T47D (cell line): ENCODE measurements at regions not wholly inside any gene's neighbourhood (a gene's known extent, or its start where the extent isn't known, plus 50 kb on each side); places are given as distances from the start of the nearest gene placed in this dataset.
"Not testable (repeated sequence)": the region's sequence is repeated elsewhere in the genome, so short reads cannot be mapped to it uniquely, and the experiment has no call there.

Source experiments
- DNase-seq, 2 experiments: peaks; one replicate each; pipeline versions ENCODE4 v3.0.0 to v3.0.0-alpha.2; 2011 to 2012; ENCODE audit warnings: low read depth in 1 of 2, low spot score in 1 of 2
- JUND ChIP-seq: IDR thresholded peaks from 2 replicates; pipeline ENCODE4 v1.6.1; 2012; ENCODE audit warnings: low read depth
- in situ Hi-C: cut with HindIII; loops from 2 replicates; pipeline ENCODE4 v1.10.0; 2016; ENCODE audit warnings: low sequenced_read_pairs, low pct_unique_long_range_greater_than_20kb

DNA sequence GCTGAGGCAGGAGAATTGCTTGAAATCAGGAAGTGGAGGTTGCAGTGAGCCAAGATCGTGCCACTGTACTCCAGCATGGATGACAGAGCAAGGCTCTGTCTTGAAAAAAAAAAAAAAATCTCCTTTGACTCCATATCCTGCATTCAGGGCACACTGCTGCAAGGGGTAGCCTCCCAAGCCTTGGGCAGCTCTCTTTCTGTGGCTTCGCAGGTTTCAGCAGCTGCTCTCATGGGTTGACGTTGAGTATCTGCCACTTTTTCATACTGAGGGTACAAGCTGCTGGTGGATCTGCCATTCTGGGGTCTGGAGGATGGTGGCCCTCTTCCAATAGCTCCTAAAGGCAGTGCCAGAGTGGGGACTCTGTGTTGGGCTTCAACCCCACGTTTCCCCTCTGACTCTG, 2198.1 kb upstream of the WWC1 start:
- in situ Hi-C loops: no loop called here
- DNase-seq: no peak
- TF ChIP-seq JUND: no peak

DNA sequence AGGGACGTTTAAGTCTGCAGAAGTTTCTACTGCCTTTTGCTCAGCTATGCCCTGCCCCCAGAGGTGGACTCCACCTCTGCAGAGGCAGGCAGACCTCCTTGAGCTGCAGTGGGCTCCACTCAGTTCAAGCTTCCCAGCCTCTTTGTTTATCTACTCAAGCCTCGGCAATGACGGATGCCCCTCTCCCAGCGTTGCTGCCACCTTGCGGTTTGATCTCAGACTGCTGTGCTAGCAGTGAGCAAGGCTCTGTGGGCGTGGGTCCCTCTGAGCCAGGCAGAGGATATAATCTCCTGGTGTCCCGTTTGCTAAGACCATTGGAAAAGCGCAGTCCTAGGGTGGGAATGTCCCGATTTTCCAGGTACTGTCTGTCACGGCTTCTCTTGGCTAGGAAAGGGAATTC, 2188.5 kb upstream of the WWC1 start:
- TF ChIP-seq JUND: no peak
- DNase-seq: peak in 1 of 2 experiments; percentile 52
- in situ Hi-C loops: no loop called here

DNA sequence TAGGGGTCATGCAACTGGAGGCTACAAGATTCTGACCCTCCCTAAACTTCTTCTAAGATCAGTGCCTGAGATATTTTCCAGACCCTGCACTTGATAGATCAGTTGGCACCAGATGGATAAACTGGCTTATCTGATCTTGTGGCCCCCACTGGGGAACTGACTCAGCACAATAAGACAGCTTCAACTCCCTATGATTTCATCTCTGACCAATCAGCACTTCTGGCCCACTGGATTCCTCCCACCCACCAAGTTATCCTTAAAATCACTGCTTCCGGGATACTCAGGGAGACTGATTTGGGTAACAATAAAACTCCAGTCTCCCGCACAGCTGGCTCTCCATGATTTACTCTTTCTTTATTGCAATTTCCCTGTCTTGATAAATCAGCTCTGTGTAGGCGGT, 2180.4 kb upstream of the WWC1 start:
- in situ Hi-C loops: no loop called here
- DNase-seq: no peak
- TF ChIP-seq JUND: no peak

DNA sequence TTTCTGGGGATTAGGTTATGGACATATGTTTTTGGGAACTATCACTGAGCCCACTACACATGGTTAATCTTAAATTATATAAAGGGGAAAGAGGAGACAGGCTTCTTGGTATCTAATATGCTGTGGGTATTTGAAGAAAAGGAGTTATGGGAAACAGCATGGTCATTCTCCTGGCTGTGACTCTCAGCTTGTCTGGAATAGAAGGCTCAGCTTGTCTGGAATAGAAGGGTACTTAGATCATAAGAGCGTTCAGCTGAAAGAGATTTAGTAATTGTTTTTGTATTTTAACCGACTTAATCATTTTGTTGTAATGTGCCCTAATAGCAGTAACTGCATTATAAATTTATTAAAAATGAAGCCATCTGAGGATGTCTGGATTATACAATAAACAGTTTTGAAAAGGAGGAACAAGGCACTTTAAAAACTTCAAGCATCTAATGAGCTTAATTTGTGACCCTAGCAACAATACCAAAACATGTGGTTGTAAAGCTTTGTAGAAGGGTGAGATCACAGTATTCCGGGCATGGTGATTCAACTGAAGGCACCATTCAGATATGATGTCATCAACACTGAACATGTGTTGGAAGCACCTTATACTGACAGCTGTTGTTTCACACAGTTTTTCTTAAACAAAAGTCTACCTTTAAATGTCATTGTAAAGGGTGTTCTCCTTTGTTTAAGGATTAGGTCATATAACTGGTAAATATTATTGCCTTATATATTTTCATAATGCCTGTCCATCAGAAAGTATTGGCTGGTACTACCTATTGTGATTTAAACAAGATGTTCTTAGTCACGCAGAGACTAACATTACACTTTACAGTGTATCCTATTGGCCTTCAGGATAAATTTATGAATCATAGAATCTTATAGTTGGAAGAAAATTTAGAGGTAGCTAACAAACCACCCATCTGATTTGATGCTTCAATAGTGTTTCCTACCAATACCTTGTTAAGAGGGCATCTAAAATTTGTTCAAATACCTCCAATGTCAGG, 2174.1 kb upstream of the WWC1 start:
- no peak for DNase-seq
- in situ Hi-C loops: no loop called here
- no peak for TF ChIP-seq JUND

GRCh38 chr5:166119506-166119905, 2171.9 kb upstream of the WWC1 start:
- TF ChIP-seq JUND: no peak
- no peak for DNase-seq
- in situ Hi-C loops: no loop called here

GRCh38 chr5:166123717-166124116, 2167.7 kb upstream of the WWC1 start:
- no peak for TF ChIP-seq JUND
- no peak for DNase-seq

GRCh38 chr5:166127766-166128570, 2163.5 kb upstream of the WWC1 start:
- in situ Hi-C loops: no loop called here
- TF ChIP-seq JUND: no peak
- DNase-seq: no peak

More at GRCh38 chr5:166123717-166124116, 2167.7 kb upstream of the WWC1 start:
- in situ Hi-C loops: no loop called here

GRCh38 chr5:166145107-166145506, 2146.3 kb upstream of the WWC1 start:
- DNase-seq, in situ Hi-C loops: not testable (repeated sequence)

GRCh38 chr5:166163996-166164610, 2127.3 kb upstream of the WWC1 start:
- in situ Hi-C loops: no loop called here
- TF ChIP-seq JUND: no peak
- DNase-seq: no peak

GRCh38 chr5:166165596-166165995, 2125.8 kb upstream of the WWC1 start:
- peak; percentile 39 to 71 for DNase-seq
- no peak for TF ChIP-seq JUND
- in situ Hi-C loops: no loop called here

- in situ Hi-C loops: no loop called here
Measured at GRCh38 chr5:166166071-166166470, 2125.4 kb upstream of the WWC1 start.

GRCh38 chr5:166172597-166172996, 2118.8 kb upstream of the WWC1 start:
- in situ Hi-C loops: no loop called here
- TF ChIP-seq JUND: no peak
- no peak for DNase-seq

More at GRCh38 chr5:166166071-166166470, 2125.4 kb upstream of the WWC1 start:
- TF ChIP-seq JUND: no peak
- DNase-seq: no peak
